Activated CD4-positive, alpha-beta T cell treated with anti-CD3 and anti-CD28 coated beads, Interleukin-2, Interleukin-6, amounts not matched to agents 100 ng/mL and 50 ng/mL, durations not matched to agents 16 hours and 8 hours (primary cell): ENCODE measurements at regions not wholly inside any gene's neighbourhood (a gene's known extent, or its start where the extent isn't known, plus 50 kb on each side); places are given as distances from the start of the nearest gene placed in this dataset.
A peak's percentile ranks its signal among the peaks of the same experiment; 100 is the strongest.

Source experiments
- DNase-seq: peaks from one replicate; pipeline ENCODE4 v3.0.0-alpha.2; 2020

DNA sequence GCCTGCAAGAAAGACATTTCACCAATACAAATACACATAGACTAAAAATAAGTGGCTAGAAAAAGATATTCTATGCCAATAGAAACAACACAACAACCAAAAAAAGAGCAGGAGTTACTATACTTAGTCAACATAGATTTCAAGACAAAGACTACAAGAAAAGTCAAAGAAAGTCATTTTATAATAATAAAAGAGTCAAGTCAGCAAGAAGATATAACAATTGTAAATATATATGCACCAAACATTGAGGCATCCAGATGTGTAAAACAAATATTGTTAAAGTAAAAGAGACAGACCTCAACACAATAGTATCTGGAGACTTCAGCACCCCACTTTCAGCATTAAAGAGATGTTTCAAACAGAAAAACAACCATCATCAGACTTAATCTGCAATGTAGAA, 104.6 kb downstream of the AMY1C start:
- DNase-seq: no peak

DNA sequence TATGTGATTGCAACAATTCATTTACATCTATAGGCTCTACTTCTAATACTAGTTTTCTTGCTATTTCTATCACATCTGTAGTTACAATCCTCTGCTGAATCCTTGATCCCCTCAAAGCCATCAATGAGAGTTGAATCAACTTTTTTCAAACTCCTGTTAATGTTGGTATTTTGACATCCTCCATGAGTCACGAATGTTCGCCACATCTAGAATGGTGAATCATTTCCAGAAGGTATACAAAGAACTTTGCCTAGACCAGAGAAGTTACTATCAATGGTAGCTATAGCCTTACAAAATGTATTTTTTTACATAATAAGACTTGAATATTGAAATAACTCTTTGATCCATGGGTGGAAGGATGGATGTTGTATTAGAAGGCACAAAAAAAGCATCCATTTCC, 110.0 kb downstream of the AMY1C start:
- DNase-seq: no peak

DNA sequence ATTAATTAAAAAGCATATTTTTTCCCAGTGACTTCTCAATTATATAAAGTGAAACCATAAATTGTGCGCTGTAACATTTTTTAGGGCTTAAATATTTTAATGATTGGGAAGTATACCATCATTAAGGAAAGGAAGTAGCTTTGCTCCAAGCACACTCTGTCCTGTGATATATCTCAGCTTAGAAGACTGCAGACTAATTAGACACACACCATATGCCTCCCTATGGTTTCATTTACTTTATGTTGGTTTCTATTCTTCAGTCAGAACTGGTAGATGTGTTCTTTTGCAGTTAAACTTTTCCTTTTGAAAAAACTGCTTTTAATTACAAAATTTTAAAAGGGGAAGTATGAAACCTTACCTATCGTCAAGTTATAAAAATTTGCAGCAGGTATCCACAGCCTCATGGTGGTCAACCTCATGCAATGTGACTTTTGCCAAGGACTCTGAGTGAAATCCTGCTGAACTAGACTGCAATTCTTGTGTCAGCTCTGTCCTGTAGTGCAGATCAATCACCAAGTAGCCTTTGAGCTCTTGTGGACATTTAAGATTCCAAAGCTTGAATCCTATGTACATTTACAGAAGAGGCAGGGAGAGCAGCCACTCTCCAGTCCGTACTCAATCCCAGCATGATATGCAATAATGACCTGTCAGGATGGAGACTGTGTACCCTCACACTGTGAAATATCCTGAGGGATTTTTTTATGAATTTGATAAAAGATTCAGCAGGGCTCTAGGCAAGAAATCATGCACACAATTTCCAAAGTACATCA, 149.1 kb downstream of the AMY1C start:
- DNase-seq: no peak

DNA sequence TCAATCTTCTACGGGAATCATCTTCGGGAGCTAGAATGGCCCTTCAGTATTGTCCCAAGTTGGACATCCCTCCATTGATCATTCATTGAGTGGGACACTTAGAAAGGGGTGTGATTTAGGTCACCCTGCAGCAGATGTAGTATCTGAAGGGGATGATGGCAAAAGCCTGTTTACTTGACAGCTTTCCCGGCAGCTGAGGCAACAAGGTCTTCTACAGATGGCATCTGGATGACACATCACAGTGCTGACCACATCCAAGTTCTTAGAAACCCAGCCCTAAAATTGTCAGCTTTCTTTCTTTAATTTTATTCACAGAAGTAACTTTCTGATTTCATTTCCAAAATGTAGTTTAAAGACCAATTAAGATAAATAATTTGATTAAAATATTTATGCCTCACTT, 150.3 kb downstream of the AMY1C start:
- DNase-seq: no peak

DNA sequence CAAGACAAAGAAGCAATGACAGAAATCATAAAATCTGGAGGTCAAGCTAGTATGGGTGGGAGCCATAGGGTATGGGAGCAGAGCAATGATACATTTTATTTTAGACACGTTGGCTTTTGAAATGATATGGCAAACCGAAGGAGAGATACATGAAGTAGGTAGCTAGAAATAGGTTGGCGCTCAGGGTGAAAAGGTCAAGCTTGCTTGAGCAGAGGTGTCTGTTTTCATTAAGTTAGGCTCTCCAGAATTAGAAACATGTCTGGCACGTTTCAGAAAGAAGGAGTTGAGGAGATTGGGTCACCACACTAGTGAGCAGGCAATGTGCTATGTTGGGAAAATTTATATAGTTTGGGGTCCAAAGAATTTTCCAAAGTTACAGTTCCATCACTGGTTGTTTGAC, 151.4 kb downstream of the AMY1C start:
- DNase-seq: no peak

DNA sequence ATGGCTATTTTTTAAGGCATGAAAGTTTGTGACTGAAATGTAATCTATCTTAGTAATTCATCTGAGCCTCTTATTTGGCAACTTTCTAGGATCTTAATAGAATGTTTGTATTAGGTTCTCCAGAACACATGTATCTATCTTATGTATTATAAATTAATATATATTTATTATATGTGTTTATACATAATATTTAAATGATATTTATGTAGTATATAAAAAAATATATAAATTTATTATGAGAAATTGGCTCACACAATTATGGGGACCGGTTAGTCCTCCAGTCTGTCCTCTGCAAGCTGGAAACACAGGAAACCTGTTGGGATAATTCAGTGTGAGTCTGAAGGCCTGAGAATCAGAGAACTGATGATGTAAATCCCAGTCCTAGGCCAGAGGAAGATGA, 155.7 kb downstream of the AMY1C start:
- DNase-seq: no peak

DNA sequence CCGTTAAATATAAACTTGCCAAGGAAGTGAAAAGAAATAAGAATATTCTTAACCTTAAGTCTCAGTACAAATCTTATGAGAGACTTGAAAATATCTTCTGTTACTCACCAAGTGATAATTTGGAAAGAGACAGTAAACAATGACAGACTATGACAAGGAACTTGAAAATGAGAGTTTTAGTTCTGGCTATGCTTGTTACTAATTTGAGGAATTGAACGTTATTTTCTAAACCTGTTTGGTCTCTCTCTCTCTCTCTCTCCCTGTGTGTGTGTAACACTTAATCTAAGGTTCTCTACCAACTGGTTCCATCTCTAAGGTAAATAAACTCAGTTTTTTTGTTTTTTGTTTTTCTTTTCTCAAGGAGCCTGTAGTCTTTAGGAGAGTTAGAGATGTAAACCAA, 161.8 kb downstream of the AMY1C start:
- DNase-seq: no peak

DNA sequence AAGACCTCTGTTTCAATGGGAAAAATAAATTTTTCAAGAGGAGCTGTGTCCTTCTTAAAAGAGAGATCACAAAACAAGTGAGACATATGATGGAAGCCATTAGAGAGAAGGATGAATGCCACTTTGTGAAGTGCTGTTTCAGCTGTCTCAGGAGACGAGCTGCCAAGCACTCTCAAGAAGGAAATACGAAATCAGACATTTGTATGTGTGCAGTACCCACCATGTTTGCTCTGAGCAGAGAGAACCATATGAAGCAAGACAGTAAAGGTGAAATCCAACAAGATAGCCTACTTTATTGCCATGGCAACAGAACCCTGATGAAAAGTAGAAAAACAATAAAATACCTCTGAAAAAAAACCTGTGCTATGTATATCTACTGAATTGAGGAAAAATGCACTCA, 168.1 kb downstream of the AMY1C start:
- no peak for DNase-seq

DNA sequence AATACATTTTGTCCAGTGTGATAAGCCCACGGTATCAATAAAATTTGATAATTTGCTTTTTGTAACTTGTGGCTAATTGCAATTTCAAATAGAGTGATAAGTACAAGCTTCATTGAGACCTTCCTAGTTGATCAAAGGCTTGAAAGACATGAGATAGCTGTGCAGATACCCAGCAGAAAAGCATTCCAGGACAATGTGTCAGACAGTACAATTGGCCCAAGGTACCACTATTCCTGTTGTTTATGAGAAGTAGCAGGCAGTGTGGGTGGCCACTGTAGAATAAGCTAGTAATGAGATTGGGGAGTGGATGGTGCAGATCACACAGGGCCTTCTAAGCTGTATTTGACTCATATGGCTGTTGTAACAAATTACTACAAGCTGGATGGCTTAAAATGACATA, 182.2 kb downstream of the AMY1C start:
- DNase-seq: no peak

DNA sequence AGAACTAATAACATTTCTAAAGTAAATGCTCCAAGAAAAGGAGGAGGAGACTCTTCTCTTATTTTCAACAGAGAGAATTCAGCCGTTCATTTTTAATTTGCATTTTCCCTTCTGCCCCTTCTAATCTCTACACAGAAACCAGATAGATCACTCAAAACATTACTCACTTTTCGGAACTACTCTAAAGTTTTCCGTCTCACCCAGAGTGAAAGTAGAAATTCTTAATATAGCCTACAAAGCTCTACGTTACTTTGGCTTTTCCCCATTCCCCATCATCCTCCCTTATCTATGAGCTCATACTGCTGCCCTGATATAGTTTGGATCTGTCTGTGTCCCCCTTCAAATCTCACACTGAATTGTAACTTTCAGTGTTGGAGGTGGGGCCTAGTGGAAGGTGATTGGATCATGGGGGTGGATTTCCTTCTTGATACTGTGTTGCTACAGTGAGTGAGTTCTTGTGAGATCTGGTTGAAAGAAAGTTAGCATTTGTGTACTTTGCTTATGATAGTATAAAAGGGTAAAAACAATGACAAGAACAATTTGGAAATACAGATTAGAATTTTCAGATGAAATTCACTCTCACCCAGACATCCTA, 188.2 kb downstream of the AMY1C start:
- DNase-seq: peak; percentile 1

DNA sequence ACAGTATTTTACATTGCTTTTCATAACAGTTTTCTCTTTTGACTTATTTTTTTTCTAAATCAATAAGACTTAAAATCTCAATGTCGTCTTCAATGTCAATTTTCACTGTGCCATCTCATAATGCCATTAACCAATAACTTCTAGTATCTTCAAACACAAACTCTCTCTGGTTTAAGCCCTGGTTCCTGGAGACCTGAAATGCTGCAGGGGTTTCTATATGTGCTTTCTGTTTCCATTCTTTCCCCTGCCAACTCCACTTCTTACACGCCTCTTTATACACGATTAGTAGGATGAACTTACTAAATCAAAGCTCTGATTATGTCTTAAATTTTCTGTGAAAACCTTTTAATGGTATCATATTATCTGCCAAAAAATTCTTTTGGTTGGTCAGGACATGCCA, 191.4 kb downstream of the AMY1C start:
- DNase-seq: no peak

DNA sequence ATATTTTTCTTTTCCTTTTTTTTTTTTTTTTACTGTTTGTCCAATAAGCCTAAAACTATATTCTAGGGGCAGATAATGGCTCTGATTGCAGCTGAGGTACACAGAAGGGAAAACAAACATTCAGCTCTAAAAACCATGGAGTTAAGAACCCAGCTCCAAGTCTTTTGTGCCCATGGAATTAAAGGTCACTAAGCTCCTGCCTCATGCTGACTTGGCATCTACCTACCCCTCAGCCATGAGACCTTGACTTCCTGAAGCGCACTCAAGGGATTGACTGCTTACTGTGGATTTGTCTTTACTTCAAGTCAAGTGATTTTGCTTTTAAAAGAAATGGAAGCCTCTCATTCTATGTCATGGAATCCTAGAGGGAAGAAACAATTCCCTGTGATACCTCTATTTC, 192.3 kb downstream of the AMY1C start:
- DNase-seq: no peak

DNA sequence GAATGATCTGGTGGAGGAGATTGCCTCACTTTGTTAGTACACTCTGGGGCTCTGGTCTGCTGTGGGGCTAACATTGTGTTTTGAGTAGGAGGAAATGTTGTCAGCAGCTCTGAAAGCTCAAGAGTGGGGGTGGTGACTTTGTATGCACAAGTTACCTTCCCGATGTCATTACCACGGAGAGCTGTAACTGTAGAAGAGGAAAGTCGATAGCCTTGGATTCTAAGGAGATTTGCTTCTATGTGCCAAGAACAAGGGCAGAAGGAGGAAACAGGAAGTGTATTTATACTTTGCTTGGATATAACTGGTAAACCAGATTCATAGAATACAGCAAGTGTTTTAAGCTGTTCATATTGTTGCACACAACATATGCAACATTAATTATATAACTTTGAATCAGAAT, 196.1 kb downstream of the AMY1C start:
- DNase-seq: no peak

DNA sequence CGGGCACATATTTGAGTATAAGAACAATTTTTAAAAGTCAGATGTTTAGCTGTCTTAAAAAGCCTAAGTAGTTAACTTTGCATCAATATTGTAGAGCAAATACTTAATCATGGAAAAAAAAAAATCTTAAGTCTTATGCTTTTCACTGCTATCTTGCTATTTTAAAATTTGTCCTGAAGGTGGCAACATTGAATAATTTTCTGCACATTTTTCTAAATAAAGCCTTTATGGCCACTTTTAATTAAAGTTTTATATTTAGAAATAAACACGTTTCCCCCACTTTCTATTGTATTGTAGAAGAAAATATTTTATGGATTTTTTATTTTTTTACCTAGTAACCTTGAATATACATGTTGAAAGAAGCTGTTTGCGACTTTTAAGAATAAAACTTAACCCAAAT, 198.8 kb downstream of the AMY1C start:
- no peak for DNase-seq

DNA sequence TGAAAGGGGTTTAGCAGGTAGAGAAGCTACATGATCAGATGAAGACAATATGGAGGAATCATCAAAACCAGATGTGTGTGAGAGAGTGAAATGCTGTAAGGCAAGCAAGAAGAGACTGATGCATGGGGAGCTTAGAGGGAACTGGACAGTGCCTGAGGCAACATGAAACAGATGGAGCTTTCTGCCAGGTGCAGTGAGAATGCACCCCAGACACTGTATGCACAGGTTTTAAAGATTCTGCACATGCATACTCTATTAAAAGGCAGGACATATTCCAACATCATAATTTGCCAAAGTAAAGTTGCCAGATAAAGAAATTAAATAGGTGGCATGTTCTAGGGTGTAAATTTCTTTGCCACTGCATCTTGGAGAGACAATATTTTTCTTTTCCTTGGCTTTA, 200.1 kb downstream of the AMY1C start:
- no peak for DNase-seq

DNA sequence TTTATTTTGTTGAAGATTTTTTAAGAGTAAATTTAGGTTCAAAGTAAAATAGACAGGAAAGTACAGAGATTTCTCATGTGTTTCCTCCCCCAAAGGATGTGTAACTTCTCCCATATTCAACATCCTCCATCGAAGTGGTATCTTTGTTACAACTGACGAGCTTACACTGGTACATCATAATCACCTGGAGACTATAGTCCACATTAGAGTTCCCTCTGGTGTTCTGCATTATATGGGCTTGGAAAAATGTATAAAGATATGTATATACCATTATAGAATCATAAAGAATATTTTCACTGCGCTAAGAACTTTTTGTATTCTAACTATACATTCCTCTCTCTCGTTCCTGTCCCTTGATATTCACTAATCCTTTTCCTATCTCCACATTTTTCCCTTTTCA, 203.7 kb downstream of the AMY1C start:
- DNase-seq: no peak

DNA sequence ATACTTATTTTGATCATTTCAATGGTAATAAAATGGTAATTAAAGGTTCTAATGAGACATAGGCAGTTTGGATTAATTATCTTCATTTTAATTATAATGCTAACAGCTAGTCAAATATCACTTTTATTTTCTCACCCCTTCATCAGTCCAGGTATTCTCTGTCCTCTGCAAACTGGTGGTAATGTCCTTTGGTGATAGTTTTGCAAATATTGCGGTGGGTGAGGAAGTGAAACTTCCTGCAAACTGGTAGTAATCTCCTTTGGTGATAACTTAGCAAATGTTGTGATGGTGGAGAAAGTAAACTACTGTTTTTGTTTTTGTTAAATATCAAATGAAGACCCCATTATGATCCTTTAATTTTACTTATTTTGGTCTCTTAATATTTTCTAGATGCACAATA, 209.0 kb downstream of the AMY1C start:
- no peak for DNase-seq

DNA sequence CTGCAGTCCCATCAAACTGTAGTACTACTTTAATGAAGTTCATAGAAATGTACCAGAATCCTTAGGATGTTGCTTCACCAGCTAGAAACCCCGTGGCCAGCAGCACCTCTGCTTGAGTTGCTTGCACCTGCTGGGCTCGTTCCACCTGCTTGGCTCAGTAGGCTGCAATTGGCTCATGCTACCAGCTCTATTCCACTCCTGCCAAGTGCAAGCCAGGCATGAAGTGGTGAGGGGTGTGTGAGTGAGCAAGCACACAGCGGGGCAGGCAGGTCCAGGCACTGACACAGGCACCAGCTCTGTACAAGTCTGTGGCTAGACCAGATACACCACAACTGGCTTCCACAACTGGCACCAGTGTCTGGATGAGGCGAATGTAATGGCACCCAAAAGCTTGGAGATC, 209.9 kb downstream of the AMY1C start:
- DNase-seq: no peak

DNA sequence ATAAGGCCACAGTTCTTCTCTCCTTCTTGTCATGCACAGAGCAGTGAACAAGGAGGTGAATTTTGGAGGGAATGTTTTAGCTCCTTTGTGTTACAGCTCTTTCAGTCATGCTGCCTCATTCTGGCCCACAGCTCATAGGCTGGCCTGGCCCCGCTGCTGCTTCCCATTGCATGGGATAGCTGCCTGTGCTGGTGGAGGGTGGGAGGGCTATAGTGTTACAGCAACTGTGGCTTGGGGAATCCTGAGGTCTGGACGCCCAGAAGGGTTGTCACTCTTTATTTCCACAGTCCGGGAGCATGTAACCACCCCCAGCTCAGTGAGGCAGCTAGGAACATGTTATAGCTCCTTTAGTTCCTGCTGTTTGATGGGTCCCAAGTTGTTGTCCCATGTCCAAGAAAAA, 210.3 kb downstream of the AMY1C start:
- DNase-seq: no peak

DNA sequence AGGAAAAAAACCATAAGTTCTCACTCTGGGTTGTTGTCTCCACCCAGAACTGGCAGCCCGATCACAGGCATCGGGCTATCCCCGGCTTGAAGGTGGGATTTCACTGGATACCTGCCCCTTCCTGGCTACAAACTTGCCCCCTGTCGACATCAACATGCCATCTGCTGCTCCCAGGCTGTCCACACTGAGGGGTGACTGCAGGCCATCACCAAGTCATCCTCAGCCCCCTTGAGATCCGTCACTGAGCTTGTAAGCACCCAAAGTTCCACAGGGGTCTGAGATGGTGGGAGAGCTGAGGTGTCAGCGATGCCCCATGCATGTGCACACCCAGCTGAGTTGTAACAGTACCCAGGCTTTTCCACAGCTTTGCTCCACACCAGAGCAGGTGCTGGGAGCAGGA, 211.0 kb downstream of the AMY1C start:
- no peak for DNase-seq

DNA sequence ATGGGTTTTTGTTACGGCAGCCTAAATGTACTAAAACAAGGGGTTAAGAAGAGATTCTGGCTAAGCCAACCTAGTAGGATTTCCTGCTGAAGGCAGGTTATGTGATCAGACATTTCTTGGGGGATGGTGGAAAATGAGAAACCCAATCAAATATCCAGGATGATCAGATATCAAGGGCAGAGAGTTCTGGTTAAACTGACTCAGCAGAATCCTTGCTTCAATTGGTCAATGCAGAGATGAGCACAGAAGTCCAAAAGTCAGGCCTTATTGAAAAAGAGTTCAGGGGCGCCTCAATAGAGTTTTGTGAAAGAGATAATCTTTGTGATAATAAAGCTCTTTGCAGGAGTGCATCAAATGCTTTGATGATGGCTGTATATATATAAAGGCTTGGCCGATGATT, 237.1 kb downstream of the AMY1C start:
- no peak for DNase-seq

DNA sequence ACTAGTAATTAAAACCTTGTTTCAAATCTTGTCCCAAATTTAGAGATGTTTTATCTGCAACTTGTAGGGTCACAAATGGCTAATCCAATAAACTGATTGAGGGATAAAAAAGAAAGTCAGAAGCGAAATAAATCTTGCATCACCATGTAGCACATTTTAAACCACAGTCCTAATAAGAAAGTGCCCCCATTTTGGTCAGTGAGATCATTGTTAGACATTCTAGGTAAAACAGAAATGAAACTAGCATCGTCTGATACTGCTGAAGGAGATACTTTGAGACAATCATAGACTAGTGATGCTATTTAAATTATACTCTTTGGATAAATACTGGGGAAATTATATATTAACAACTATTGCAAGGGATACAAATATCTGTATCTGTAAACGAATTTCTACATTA, 247.9 kb downstream of the AMY1C start:
- no peak for DNase-seq

DNA sequence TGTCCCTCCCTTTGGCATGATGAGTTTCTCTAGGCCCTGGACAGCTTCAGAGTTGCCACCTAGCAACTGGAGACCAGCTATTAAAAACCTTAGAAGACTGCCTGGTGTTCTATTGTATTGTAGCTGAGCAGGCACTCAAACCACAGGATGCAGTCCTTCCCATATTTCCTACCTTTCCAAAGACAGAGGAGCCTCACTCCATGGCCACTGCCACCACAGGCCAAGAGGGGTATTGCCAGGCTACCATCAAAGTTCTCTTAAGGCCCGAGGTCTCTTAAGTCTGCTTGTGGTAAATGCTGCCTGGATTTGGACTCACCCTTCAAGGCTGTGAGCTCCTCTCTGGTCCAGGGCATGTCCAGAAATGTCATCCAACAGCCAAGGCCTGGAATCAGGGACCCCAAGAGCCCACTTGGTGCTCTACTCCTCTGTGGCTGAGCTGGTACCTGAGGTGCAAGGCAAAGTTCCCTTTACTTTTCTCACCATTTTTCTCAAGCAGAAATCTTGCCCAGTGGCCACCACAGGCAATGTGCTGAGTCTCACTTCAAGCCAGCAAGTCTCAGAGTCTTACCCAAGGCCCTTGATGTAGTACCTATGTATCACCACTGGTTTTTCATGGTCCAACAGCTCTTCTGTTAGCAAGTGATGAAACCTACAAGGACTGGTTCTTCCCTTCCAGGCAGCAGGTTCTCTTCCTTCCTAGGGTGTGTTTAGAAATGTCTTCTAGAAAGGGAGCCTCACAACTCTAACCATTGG, 269.4 kb downstream of the AMY1C start:
- DNase-seq: no peak

DNA sequence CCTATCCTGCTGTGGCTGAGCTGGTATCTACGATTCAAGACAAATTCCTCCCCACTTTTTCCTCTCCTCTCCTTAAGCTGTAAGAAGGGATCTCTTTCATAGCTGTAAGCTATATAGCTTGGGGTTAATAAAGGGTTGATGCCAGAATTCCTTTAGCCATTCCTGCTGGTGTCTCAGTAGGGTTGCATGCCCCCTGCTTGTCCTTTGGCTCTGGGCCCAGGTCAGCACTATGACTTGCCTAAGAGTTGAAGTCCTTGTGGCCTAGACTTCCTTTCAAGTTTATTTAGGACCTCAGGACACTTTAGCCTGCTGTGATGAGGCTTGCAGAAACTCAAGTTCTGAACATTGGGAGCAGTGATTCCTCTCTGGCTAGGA, 270.0 kb downstream of the AMY1C start:
- no peak for DNase-seq
